NCI-H69 (cell line): ENCODE measurements at regions not wholly inside any gene's neighbourhood (a gene's known extent, or its start where the extent isn't known, plus 50 kb on each side); places are given as distances from the start of the nearest gene placed in this dataset.
"Not testable (repeated sequence)": the region's sequence is repeated elsewhere in the genome, so short reads cannot be mapped to it uniquely, and the experiment has no call there.

Experiments used
- DNase-seq: peaks from one replicate; lab custom pipeline; 2025; lab: John Stamatoyannopoulos, UW

DNA sequence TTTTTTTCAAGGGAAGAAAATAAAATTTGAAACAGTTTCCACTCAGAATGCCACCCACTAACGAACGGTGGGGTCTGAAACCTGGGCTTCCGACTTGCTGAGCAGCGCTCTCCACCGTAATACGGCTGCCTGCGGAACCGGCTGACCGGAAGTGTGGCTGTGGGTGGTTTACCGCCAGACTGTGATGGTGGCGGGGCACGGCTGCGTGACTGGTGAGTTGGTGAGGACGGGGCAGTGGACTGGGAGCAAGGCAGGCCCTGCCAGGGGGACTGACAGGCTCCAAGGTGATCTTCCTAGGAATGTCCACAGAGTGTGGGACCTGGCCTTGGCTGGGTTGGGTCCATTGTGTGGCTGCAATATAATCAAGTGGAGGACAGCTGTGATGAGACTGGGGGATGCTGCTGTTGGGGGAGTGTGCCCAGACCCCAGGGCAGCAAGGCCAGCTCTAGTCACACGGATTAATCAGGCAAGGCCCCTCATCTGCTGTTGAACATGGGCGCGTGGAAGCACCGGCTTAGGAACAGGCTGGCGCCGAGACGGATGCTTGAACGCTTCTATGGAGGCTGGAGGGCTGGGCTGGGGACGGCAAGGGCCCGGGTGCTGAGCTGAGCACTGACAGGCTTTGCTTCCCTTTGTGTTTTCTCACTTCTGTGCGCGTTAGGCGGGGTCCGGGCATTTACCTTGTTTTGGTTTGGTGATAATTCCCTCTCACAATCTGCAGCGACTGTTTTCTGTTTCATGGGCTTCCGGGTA, 357.7 kb upstream of the SPRED2 start:
- no peak for DNase-seq

DNA sequence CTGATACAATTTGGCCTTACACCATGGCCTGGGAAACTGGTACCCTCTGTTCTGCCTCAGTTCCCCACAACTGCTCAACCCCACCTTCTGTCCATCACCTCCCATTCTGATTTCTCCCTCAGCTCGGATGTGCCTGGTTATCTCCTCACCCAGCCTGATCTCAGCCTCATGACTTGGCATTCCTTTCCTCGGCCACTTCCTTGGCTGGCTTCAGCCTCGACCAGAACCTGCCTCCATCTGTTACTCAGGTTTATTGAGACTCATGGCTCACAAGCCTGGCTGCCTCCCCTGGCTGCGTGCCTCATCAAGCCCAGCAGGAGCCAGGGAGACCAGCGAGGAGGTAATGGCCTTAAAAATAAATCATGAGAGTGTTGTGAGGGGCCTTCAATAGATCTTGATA, 356.2 kb upstream of the SPRED2 start:
- no peak for DNase-seq

DNA sequence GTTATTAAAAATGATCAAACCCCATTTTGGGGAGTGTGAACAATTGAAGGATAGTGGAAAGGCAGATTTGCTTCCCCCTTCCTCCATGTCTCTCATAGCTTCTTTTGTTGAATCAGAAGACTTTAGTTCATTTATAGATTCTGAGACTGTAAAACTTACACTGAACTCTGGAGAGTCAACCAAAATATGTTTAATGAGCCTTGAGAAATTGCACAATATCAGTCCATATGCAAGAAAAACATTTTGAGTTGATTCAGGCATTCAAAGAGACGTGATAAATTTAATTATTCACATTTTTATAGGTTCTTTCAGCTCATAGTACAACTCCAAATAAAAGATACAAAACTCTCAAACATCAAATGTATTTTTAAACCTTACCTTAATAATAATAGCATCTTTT, 354.4 kb upstream of the SPRED2 start:
- no peak for DNase-seq

DNA sequence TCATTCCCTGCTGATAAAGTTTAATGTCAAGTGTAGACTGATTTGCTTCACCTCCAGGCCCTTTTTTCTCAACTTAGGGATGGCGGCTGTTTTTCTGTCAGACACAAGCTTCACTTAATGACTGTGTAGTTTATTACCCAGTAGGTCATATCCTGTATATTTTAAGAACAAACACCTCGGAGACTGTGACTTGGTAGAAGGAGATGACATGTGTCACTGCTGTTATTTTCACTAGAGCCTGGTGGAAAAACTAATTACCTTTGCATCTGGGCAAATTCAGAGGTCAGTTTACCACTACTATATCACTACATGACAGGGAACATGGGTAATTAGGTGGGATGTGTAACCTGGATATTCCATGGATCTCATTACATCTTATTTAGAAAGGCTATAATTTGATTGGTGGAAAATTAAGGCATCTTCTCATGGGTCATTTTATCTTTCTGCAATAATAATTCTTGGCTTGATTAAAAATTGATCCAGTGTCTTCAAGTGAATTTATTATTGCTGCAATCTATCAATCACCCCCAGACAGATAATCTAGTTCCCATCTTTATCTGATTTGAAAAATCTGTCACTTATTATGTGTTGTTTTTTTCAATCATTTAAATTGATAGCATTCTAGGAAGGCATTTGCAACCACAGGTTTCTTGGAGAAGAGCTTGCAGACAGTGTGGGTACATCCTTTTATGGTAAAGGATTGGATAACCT, 353.8 kb upstream of the SPRED2 start:
- DNase-seq: no peak

DNA sequence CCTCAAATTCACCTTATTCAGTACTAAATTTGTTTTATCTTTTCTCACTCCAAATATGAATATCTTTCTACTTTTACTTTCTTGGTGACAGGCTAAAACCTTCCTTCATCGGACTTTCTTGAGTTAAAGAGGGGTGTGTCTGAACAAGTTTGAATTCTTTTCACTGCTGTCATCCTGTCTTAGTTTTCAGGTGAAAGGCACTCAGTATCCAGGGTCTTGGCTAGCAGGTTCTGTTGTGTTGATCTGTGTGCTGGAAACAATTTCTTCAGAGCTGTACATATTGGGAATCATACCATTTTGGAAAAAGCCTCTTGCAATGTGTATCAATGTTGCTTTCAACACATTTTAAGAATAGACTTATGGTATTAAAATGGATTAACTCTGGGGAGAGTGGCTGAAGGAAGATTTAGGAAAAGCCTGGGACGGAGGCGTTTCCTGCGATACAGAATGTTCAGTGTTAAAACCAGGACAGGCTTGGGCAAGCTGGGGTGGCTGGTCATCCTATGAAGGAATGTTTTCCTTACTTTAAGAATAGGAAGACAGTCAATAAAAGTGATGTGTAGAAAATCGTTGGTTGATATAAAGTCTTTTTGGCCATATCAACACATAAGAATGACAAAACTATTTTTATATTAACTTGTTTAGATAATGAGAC, 350.7 kb upstream of the SPRED2 start:
- DNase-seq: no peak

DNA sequence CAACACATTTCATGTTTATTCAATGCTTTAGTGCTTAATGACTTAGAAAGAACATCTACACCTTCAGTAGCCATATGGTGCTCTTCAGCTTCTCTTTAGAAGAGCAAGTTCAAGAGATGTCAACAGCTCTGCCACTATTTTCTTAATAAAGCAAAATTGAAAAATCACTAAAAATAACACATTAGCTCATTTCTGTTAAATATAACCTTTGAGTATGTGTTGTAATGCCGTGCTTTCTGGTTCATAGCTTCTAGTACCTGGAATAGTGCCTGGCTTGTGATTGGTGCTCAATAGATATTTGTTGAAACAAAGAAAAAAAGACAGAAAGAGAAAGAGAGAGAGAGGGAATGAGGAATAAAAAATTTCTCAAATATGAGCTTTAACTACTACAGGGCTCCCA, 349.8 kb upstream of the SPRED2 start:
- DNase-seq: no peak

DNA sequence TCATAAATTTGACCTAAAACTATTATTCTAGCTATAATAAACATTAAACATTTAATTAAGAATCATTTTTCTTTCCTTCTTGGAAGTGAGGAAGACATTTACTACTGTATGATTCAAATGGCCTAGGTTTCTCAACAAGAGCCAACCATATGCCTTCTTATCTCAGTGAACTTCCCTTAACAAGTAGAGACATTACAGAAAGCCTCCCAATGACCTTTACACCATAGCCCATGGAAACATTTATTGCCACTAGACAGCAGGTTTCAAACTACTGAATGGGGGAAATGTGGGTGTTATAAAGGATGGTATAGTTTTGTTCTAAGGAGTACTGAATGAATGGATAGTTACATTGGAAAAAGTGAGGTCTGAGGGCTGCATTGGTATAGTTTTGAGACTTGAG, 349.4 kb upstream of the SPRED2 start:
- no peak for DNase-seq

DNA sequence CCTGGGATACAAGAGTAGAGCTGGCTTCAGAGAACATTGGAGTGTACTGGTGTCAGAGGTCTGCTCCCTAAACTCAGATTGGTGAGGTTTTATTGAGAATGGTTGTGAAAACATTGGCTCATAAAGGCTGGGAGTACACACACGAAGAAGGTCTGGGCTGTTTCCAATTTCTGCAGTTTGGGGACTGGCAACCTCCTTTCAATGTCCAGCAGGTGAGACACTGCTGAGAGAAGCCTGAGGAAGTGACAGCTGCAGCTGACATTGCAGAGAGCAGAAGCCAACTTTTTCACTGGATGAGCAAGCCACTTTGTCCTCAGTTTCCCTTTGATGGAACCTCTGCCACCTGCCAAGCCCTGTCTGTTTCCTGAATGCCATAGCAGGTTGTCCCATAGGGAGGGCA, 346.6 kb upstream of the SPRED2 start:
- DNase-seq: no peak

DNA sequence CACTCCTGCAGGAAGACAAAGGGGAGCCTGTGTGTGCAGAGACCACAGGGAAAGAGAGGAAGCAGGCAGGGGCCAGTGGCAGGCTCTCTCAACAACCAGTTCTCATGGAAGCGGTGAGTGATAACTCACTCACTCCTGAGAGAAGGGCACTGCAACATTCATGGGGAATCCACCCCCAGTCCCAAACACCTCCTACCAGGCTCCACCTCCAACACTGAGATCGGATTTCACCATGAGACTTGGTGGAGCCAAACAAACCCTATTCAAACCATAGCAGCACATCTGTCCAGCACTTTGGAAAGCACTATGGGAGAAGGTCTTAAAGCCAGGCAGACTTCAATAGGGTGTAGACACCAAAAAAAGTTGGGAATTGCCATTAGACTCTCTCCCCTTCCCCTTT, 345.7 kb upstream of the SPRED2 start:
- no peak for DNase-seq

DNA sequence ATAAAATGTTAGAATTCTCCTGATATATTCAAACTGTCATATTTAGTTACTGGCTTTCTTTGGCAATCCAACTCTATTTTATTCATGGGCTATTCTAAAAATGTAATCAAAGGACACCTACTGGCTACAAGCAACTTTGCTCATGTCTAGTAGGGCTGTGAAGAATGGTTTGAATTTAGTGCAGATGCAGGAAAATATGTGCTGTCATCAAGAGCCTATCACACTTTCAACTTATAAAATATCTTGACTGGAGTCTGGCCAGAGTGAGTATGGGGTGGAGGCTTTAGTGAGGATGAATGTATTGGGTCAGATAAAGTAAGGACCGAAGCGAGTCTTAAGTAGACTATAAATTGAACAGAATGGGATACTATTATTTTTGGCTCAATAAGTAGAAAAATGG, 343.4 kb upstream of the SPRED2 start:
- no peak for DNase-seq

DNA sequence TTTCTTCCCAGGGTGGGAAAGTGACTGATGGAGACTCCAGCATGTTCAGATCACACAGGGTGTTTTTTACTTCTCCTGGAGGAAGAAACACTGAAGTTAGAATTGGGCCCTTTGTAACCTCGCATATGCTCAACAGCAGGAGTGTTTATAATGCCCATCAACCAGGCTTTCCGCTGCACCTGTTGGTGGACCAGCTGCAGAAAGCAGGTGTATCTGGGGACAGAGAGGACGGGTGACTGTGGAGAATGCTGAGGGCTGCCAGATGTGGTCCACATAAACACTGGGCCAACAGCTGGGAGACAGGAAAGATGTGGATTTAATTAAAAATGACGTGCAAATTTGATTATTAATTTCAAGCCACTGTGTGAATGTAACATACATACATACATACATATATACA, 335.5 kb upstream of the SPRED2 start:
- DNase-seq: no peak

DNA sequence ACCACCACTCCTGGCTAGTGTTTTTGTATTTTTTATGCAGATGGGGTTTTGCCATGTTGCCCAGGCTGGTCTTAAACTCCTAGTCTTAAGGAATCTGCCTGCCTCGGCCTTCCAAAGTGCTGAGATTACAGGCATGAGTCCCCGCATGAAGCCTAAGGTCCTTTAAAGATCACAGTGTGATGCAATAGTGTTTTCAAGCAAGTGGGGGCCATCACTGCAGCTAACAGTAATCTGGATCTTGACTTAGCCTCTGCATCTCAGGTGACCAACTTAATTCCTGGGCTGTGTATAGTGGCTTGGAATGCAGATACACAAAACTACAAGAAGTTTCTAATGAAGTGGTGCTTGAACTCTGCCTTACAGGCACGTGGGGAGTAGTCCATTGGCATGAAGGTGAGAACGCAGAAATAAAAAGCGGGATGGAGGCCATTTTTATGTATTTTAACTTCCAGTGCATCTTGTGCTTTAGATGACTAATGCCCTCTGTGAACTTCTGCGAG, 334.4 kb upstream of the SPRED2 start:
- DNase-seq: no peak

DNA sequence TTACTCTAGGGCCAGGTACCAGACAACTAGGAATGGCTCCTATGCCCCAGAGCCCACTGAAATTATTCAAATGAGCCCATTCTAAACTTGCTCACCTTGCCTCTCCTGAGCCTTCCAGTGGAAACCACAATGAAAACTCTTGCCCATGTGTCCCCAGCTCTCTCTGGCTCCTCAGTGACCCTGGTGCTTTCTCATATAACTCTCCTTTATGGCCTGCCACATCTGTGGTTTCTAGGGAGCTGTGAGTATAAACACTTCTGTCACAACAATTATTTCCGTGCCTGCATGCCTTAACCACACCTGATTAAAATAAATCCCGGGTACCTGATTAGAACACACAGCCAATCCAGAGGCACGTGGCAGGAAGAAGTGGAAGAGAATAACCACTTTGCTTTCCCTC, 333.0 kb upstream of the SPRED2 start:
- DNase-seq: no peak

DNA sequence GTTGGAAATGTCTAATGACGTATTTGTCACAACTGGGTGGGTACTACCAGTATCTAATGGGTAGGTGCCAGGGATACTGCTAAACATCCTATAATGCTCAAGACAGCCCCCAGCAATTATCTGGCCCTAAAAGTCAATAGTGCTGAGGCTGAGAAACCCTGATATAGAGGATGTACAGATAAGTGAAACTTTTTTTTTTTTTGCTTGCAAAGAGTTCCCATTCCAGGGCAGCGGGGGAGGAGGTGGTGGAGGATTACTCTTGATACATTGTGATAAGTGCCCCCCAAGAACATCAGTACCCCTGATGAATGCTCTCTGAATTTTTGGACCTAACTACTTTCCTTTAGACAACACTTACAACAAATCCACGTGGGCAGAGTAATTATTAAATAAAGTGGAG, 329.7 kb upstream of the SPRED2 start:
- no peak for DNase-seq

DNA sequence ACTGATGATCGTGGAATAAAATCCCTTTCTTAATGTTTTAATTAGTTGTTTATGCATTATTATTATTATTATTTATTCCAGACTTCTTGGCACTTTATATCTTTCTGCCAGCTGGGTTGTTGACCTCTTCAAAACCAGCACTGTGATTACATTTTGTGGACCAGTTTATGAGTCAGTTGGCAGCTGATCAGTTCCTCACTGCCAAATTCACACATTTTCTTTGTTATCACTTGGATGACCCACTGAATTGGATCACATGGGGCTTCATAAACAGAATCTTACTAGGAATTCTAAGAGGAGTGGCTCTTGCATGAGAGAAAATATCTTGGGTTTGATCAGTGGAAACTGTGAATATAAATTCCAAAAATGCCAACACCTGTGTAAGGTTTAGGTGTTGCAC, 321.8 kb upstream of the SPRED2 start:
- DNase-seq: no peak

DNA sequence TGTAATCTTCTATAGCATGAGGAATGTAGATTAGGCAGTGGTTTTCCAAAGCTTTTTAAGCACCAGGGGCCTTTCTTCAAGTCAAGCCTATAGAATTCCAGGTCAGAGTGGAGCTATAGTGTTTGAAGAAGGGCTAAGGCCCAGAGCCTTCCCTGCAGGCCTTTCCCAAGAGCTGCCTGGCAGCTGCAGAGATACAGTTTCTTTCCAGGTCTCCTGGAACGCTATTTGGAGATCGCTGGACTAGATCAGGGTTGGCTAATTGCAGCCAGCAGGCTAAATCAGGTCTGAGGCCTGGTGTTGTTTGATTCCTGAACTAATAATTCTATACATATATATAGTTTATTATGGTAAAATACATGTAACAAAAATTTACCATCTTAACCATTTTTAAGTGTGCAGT, 319.0 kb upstream of the SPRED2 start:
- no peak for DNase-seq

DNA sequence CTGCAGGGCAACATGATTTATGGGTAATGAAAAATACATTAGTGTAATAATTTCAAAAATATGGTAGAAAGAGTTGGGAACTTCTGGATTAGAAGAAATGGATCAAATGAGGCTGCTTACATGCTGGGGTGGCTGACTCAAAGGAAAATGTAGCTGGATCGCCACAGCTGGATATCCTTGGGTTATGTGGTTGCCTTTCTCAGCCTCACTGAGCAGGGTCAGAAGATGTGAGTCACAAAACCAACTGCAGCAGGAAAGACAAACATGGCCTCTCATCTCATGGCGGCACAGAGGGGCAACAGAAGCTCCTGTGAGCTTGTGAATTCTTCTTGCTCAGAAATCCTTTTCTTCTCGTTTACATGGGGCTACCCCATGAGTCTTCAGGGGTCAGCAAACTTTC, 317.1 kb upstream of the SPRED2 start:
- DNase-seq: no peak

DNA sequence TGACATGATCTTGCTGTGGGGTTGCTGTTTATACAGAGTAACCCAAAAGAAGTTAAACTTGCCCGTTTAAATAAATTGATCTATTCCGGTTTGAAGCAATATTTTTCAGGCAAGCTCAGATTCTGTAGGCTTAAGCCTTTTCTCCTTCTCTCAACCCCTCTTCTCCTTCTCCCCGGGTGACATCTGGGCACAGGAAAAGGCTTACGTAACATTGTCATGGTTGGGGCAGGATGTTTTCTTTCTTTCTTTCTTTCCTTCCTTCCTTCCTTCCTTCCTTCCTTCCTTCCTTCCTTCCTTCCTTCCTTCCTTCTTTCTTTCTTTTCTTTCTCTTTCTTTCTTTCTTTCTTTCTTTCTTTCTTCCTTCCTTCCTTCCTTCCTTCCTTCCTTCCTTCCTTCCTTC, 315.5 kb upstream of the SPRED2 start:
- not testable (repeated sequence) for DNase-seq

DNA sequence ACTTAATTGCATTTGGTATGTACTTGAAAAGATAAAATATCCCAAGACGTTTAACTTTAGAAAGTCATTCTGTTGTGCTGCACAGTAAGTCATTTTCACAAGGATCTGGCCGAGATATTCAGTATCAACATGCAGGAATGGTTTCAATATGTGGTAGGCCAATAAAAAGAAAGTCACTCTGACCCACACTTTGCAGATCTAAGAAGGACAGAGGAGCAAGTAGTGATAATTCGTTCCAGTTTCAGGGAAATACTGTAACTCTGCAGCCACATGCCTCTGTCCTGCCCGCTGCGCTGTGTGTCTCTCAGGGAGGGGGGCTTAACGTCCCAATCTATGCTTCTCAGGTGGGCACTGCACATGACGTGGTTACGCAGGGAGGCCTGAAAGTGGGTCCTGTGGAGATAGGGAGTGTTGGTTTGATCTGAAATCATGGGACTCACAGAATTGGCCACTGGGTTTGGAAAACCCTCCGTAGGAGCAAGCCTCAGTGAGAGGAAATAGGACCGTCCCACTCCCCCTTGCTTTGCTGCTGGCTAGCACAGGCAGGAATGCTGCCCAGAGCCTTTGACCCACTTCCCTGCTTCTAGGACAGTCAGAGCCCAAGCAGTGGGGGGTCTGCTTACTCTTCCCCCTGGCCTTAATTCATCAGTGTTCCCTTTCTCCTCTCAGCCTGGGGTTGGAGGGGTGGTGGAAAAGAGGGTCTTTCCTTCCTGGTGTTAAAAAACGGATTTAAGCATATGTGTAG, 314.7 kb upstream of the SPRED2 start:
- DNase-seq: no peak

DNA sequence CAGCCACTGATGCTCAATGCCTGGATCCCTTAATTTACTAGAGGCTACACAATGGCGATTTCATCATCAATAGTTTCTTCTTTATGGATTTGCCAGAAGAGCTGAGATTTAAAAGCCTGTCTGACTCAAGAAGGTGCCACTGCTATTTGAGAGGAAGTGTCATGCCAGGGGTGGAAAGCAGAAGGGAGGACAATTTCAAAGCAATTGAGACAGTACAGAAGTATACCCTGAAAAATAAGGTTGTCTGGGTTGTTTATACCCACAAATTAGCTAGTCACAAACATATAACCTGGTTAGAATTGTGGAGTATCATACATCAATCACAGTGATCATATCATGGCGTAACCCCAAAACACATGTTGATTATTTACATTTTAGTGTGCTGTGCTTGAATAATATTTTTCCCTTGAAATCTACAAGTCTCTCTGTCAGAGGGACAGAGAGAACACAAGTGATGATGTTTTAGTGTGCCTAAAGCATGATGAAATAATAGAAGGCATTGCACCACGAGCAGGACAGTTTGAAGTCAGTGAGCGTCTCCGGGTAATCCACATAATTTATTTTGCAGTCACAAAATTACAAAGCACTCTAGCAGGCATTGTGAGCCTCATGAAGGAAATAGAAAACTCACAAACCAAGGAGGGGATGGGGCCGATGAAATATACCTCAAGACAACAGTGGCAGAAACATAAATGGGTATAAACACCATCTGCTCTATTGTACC, 312.2 kb upstream of the SPRED2 start:
- no peak for DNase-seq

DNA sequence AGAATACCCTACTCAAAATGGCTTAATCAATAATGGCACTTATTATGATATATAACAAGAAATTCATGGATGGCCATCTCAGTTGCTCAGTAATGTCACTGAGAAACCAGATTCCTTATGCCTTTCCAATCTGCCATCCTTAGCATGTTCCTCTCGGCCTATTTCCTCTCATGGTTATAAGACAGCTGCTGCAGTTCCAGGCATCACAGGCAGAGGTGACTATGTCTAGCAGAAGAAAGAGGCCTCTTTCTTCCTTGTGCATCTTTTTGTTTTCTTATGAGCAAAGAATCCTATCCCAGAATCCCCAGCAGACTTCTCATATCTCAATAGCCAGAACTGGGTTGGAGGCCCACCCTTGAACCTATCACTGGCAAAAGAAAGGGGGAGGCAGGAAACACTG, 310.6 kb upstream of the SPRED2 start:
- DNase-seq: no peak

DNA sequence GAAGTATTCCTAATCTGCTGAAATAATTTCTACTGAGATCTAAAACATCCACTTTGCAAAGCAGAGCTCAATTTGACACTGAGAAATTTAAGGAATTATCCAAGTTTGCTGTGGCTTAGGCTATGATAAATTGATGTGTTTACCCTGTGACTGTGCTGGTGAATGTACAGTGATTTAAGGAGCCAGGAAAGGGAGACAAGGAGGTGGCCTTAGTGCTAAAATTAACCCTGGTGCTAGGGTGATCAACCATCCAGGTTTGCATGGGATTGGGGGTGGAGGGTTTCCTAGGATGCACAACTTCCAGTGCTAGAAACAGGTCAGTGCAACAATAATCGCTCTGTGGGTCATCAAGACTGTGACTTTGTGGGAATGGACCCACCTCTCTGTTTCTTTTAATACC, 307.5 kb upstream of the SPRED2 start:
- DNase-seq: no peak
